ENCODE measurements at regions not wholly inside any gene's neighbourhood (a gene's known extent, or its start where the extent isn't known, plus 50 kb on each side); places are given as distances from the start of the nearest gene placed in this dataset.

- TF ChIP-seq, protein P1, sequence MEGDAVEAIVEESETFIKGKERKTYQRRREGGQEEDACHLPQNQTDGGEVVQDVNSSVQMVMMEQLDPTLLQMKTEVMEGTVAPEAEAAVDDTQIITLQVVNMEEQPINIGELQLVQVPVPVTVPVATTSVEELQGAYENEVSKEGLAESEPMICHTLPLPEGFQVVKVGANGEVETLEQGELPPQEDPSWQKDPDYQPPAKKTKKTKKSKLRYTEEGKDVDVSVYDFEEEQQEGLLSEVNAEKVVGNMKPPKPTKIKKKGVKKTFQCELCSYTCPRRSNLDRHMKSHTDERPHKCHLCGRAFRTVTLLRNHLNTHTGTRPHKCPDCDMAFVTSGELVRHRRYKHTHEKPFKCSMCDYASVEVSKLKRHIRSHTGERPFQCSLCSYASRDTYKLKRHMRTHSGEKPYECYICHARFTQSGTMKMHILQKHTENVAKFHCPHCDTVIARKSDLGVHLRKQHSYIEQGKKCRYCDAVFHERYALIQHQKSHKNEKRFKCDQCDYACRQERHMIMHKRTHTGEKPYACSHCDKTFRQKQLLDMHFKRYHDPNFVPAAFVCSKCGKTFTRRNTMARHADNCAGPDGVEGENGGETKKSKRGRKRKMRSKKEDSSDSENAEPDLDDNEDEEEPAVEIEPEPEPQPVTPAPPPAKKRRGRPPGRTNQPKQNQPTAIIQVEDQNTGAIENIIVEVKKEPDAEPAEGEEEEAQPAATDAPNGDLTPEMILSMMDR (IDR thresholded peaks at IDR 0.05) = no peak
- no peak for TF ChIP-seq POLR2AphosphoS5 (IDR thresholded peaks at IDR 0.05)
- no peak for TF ChIP-seq EP300 (IDR thresholded peaks at IDR 0.05)
- TF ChIP-seq POLR2A (IDR thresholded peaks at IDR 0.05; ENCODE audit: low read depth) = no peak
Measured at GRCh38 chr11:56799691-56800210, 51.3 kb upstream of the OR9G4 start.

All from esophagus muscularis mucosa (tissue), 4 donors.